Ovary (tissue), 7 donors: ENCODE measurements at regions not wholly inside any gene's neighbourhood (a gene's known extent, or its start where the extent isn't known, plus 50 kb on each side); places are given as distances from the start of the nearest gene placed in this dataset.

Experiments
- DNase-seq, 5 donors: peaks; one replicate each; pipeline ENCODE4 v3.0.0-alpha.2; 2019 to 2020
- H3K27ac ChIP-seq, 2 donors: fragments of 200-600 bp; one replicate each; pipeline versions ENCODE4 v1.5.1 to v1.8.0; 2019 to 2022
- H3K27me3 ChIP-seq: fragments of 200-600 bp; one replicate; pipeline ENCODE4 v1.8.0; 2022
- H3K36me3 ChIP-seq: fragments of 200-600 bp; sonication (generic); one replicate; pipeline ENCODE4 v1.5.1; 2019
- H3K4me1 ChIP-seq: one replicate; pipeline ENCODE4 v1.8.1; 2013; ENCODE audit warnings: mild to moderate bottlenecking, moderate library complexity; ENCODE audit not compliant: insufficient read depth
- H3K4me3 ChIP-seq: fragments of 200-600 bp; sonication (generic); one replicate; pipeline ENCODE4 v1.5.1; 2017
- H3K9me3 ChIP-seq, 2 donors: fragments of 200-600 bp in 1 of 2; sonication (generic) in 1 of 2; one replicate each; pipeline versions ENCODE4 v1.5.1 to v1.8.1; 2013 to 2019; ENCODE audit warnings: mild to moderate bottlenecking in 1 of 2, moderate library complexity in 1 of 2
- EP300 ChIP-seq: sonication (generic); formaldehyde crosslinking; IDR thresholded peaks from one replicate; pipeline ENCODE4 v1.6.1; 2017; ENCODE audit warnings: antibody characterized with exemption
- POLR2A ChIP-seq: fragments of 450-650 bp; IDR thresholded peaks from one replicate; pipeline ENCODE4 v1.6.1; 2017; ENCODE audit warnings: antibody characterized with exemption, mild to moderate bottlenecking, moderate library complexity
- WGBS, 3 donors: extraction: QIAGEN DNeasy Blood & Tissue Kit in 1 of 3; methylation state at CpG; one replicate each; pipeline versions ENCODE4 v1.1.5 to v1.1.7; 2013 to 2017; 5-methylcytosine and 5-hydroxymethylcytosine counted together
- intact Hi-C, 4 donors: fragments of 100-400 bp; cut with DNase I; formaldehyde crosslinking; loops; one replicate each; pipeline versions ENCODE4 v1.11.0 to v1.15.1; 2022 to 2023
- TF ChIP-seq, protein P1 (sequence below), 3 donors: fragments of 450-650 bp in 2 of 3; fragments of 200-600 bp in 1 of 3; IDR thresholded peaks; one replicate each; pipeline versions ENCODE4 v1.5.1 to v1.8.0; 2016 to 2022; ENCODE audit warnings: antibody characterized with exemption in 3 of 3, mild to moderate bottlenecking in 1 of 3
- donor health status: DM: no; HTN: no; CAD: no; lungs with moderate emphysema.
- donor health status: DM: no; HTN: no; CAD: no.
- donor health status: Bipolar disorder and iron deficiency.
- donor health status: DM: no; HTN: no; CAD: no.
- donor health status: DM: yes; HTN: yes; CAD: no.

DNA sequence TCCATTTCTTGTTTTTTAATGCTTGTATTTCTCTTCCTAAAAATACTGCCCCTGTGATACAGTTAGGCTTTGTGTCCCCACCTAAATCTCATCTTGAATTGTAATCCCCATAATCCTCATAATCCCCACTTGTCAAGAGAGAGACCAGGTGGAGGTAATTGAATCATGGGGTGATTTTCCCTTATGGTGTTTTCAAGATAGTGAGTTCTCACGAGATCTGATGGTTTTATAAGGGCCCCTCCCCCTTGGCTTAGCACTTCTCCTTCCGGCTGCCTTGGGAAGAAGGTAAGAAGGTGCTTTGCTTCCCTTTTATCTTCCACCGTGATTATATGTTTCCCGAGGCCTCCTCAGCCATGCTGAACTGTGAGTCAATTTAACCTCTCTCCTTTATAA, 227.4 kb downstream of the MAN2A1 start:
- H3K27ac ChIP-seq: no peak overlapping the region
- no peaks in the 10 kb centered on the region for H3K27me3 ChIP-seq
- no peak overlapping the region for H3K4me3 ChIP-seq
- peaks cover 1% of the 10 kb centered on the region for H3K4me1 ChIP-seq
- 68 to 71% (median 68%) methylated on average over 4 of the region's 4 CpGs for WGBS, 3 donors
- DNase-seq: no peak
- H3K36me3 ChIP-seq: no peaks in the 10 kb centered on the region
- intact Hi-C loops: no loop called here
- TF ChIP-seq POLR2A (no peak), EP300 (no peak)
- TF ChIP-seq, protein P1, sequence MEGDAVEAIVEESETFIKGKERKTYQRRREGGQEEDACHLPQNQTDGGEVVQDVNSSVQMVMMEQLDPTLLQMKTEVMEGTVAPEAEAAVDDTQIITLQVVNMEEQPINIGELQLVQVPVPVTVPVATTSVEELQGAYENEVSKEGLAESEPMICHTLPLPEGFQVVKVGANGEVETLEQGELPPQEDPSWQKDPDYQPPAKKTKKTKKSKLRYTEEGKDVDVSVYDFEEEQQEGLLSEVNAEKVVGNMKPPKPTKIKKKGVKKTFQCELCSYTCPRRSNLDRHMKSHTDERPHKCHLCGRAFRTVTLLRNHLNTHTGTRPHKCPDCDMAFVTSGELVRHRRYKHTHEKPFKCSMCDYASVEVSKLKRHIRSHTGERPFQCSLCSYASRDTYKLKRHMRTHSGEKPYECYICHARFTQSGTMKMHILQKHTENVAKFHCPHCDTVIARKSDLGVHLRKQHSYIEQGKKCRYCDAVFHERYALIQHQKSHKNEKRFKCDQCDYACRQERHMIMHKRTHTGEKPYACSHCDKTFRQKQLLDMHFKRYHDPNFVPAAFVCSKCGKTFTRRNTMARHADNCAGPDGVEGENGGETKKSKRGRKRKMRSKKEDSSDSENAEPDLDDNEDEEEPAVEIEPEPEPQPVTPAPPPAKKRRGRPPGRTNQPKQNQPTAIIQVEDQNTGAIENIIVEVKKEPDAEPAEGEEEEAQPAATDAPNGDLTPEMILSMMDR (IDR thresholded peaks at IDR 0.05): no peak
- no peaks in the 10 kb centered on the region for H3K9me3 ChIP-seq

DNA sequence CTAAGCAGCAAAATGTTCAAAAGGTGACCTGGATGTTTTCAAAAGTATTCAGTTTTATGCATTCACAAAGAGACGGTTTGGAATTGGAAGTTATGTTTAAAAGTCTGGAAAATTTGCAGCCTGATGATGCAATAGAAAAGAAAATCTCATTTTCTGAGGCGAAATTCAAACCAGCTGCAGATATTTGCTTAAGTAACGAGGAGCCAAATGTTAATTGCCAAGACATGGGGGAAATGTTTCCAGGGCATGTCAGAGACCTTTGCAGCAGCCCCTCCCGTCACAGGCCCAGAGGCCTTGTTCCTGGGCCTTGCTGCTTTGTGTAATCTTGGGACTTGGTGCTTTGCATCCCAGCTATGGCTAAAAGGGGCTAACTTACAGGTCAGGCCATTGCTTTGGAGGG, 228.2 kb downstream of the MAN2A1 start:
- intact Hi-C loops: no loop called here

GRCh38 chr5:109920736-109921135, 231.0 kb downstream of the MAN2A1 start:
- Histone ChIP-seq H3K4me3 (no peak overlapping the region), H3K36me3 (no peaks in the 10 kb centered on the region), H3K9me3 (no peaks in the 10 kb centered on the region), H3K4me1 (peaks cover 1% of the 10 kb centered on the region), H3K27me3 (no peaks in the 10 kb centered on the region), H3K27ac (no peak overlapping the region)
- DNase-seq: no peak
- intact Hi-C loops: no loop called here
- WGBS, 3 donors: 74 to 77% (median 75%) methylated on average over 4 of the region's 4 CpGs
- TF ChIP-seq, protein P1 (IDR thresholded peaks at IDR 0.05): no peak
- TF ChIP-seq EP300: no peak
- no peak for TF ChIP-seq POLR2A

More for the DNA sequence above, 228.2 kb downstream of the MAN2A1 start:
- no peak for DNase-seq
- no peaks in the 10 kb centered on the region for H3K36me3 ChIP-seq
- WGBS, 3 donors: 84 to 88% (median 86%) methylated on average over 4 of the region's 4 CpGs
- H3K4me3 ChIP-seq: no peak overlapping the region
- no peaks in the 10 kb centered on the region for H3K27me3 ChIP-seq
- peaks cover 1% of the 10 kb centered on the region for H3K4me1 ChIP-seq
- no peaks in the 10 kb centered on the region for H3K9me3 ChIP-seq
- no peak overlapping the region for H3K27ac ChIP-seq
- TF ChIP-seq EP300 (no peak), POLR2A (no peak)
- TF ChIP-seq, protein P1 (IDR thresholded peaks at IDR 0.05): no peak

DNA sequence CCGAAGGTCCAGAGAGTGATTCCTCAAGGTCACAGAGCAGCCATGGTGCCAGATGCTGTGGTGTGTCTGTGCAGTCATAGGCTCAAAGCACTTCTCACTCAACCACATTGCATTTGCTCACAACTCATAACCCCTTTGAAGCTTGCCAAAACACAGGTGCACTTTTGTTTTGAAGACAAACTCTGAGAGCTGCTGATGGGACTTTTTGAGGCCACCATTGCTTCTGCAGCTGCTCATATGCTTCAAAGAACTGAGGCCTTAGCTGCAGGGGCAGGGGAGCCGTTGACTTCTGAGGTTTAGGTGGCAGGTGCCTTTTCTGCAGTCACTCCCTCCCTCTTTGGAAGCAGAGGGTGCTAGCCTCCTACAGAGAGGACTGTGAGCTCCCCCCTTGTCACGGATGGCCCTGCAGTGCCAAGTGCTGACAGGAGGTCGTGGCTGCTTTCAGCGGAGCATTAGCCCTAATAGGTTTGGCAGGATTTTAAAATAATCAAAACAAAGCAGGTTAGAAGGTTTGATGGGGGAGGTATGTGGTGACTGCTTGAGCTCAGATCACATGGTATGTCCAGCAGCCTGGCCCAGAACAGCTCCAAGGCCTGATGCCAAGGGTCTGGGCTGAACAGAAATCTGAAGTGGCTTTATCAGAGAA, 232.1 kb downstream of the MAN2A1 start:
- Histone ChIP-seq H3K27ac (no peak overlapping the region), H3K9me3 (no peaks in the 10 kb centered on the region), H3K4me3 (no peak overlapping the region), H3K4me1 (peaks cover 1% of the 10 kb centered on the region), H3K36me3 (no peaks in the 10 kb centered on the region), H3K27me3 (no peaks in the 10 kb centered on the region)
- no peak for TF ChIP-seq POLR2A
- TF ChIP-seq, protein P1 (IDR thresholded peaks at IDR 0.05): no peak
- no peak for TF ChIP-seq EP300
- DNase-seq: no peak
- intact Hi-C loops: no loop called here
- 22 to 33% (median 31%) methylated on average over 5 of the region's 5 CpGs for WGBS, 3 donors
